ENCODE measurements at regions not wholly inside any gene's neighbourhood (a gene's known extent, or its start where the extent isn't known, plus 50 kb on each side); places are given as distances from the start of the nearest gene placed in this dataset.

DNA sequence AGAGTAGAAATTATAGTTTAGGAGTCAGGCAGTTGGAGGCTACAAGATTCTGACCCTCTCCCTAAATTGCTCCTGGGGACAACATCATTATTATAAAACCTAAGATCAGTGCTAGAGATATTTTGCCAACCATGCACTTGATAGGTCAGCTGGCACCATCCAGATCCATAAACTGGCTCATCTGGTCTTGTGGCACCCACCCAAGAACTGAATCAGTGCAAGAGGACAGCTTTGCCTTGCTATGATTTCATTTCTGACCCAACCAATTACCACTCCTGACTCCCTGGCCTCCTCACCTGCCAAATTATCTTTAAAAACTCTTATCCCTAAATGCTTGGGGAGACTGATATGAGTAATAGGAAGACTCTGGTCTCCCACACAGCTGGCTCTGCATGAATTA lies 461.1 kb upstream of the TGFBR2 start:
- in situ Hi-C loops (cut with HindIII; ENCODE audit: low pct_unique_long_range_greater_than_20kb, low sequenced_read_pairs) = no loop called here

DNA sequence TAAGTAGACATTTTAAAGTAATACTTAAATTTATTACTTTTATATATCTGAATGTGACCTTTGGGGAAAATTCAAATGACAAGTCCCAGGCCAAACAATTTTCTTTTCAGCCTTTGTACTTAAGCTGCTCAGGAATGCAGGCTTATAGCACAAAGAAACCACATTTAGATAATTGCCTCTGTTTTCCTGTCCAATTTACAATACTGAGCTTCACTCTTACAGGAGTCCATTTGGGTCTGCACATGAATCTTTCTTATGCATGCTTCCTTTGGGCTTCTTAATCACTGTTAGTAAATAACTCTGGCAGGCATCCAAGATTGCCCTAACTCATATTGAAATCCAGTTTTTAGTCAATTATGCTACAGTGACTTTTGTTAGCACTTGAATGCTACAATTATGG lies 459.4 kb upstream of the TGFBR2 start:
- DNase-seq (ENCODE audit: low read depth, low spot score) = peak; percentile 8

More for the DNA sequence above, 461.1 kb upstream of the TGFBR2 start:
- DNase-seq (ENCODE audit: low read depth, low spot score) = no peak

GRCh38 chr3:30154853-30155252 lies 451.5 kb upstream of the TGFBR2 start:
- in situ Hi-C loops (cut with HindIII; ENCODE audit: low pct_unique_long_range_greater_than_20kb, low sequenced_read_pairs) = no loop called here
- no peak for DNase-seq (ENCODE audit: low read depth, low spot score)

More for the DNA sequence above, 459.4 kb upstream of the TGFBR2 start:
- in situ Hi-C loops (cut with HindIII; ENCODE audit: low pct_unique_long_range_greater_than_20kb, low sequenced_read_pairs) = no loop called here

DNA sequence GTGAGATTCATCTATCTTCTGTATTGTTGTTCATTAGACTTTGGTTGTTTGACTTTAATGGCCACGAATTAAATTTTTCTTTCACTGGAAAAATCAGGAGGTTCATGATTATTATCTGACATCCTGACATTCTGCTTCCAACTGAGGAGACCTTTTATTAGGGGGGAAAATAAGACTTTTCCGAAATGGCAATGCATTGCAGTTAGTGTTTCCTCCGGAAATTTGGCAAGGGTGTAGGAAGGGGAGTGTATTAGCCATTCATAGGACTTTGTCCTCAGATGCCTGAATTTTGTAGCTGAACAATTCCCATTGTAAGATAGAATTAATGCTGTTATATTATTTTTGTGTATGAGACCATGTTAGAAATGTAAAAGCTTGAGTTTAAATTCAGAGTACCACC lies 450.6 kb upstream of the TGFBR2 start:
- in situ Hi-C loops (cut with HindIII; ENCODE audit: low pct_unique_long_range_greater_than_20kb, low sequenced_read_pairs) = no loop called here

GRCh38 chr3:30156586-30157498 lies 449.6 kb upstream of the TGFBR2 start:
- in situ Hi-C loops (cut with HindIII; ENCODE audit: low pct_unique_long_range_greater_than_20kb, low sequenced_read_pairs) = no loop called here
- DNase-seq (ENCODE audit: low read depth, low spot score) = no peak

More for the DNA sequence above, 450.6 kb upstream of the TGFBR2 start:
- DNase-seq (ENCODE audit: low read depth, low spot score) = no peak

- in situ Hi-C loops (cut with HindIII; ENCODE audit: low pct_unique_long_range_greater_than_20kb, low sequenced_read_pairs) = no loop called here
- DNase-seq (ENCODE audit: low read depth, low spot score) = no peak
Observed at GRCh38 chr3:30161375-30161774, 445.0 kb upstream of the TGFBR2 start.

- in situ Hi-C loops (cut with HindIII; ENCODE audit: low pct_unique_long_range_greater_than_20kb, low sequenced_read_pairs) = no loop called here
- DNase-seq (ENCODE audit: low read depth, low spot score) = no peak
Observed at GRCh38 chr3:30162579-30162978, 443.8 kb upstream of the TGFBR2 start.

DNA sequence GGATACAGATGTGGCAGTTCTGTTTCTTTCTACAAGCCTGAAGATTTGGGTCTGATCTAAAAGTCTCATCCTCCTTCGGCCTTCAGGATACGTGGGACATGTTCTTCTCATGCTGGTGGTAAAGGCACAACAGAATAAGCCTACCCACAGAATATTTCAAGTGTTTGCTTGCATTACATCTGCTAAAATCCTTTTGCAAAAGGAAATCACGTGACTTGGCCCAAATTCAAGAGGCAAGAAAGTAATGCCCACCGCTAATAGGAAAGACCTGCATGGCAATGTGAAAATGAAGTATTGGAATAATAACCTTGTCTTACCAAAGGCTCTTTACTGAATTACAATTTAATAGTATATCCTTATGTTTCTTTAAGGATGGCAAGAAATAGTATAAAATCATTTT lies 439.9 kb upstream of the TGFBR2 start:
- no peak for DNase-seq (ENCODE audit: low read depth, low spot score)
- in situ Hi-C loops (cut with HindIII; ENCODE audit: low pct_unique_long_range_greater_than_20kb, low sequenced_read_pairs) = no loop called here

DNA sequence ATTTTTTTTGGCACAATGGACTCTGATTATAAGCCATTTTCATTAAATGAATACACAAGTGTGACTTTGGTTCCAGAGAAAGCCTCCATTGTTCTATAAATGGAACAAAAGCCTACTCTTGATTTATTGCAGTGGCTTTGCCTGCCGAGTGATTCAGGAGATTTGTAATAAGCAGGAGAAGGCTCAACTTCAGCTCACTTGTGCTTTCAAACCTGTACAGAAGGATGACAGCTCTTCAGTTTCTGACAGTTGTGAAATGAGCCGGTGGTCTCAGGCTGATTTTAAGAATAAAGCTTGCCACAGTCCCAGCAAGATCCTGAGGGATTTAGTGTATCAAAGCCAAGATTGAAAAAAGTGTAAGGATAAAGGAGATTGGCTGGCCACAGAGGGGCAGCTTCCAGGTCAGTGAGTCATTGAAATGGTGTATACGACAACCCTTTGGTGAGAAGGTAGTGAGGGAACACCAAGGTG lies 438.8 kb upstream of the TGFBR2 start:
- in situ Hi-C loops (cut with HindIII; ENCODE audit: low pct_unique_long_range_greater_than_20kb, low sequenced_read_pairs) = no loop called here
- DNase-seq (ENCODE audit: low read depth, low spot score) = peak; percentile 80

DNA sequence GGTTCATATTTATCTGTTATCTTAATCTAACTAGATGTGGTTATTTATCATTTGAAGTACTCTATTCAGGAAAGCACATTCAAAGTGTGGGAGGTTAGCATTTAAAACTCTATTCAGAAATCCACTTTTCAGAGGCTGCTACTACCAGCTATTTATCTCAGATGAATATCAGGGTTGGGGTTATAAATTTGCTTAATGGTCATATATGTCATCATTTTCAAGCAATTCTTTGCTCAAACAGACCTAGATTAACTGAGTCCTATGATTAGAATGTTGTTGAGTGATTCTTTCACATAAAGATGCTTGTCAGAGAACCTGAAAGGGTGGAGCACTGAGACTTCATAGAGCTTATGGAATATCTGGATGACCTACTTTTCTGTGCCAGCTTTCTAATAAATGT lies 436.9 kb upstream of the TGFBR2 start:
- DNase-seq (ENCODE audit: low read depth, low spot score) = no peak
- in situ Hi-C loops (cut with HindIII; ENCODE audit: low pct_unique_long_range_greater_than_20kb, low sequenced_read_pairs) = no loop called here

DNA sequence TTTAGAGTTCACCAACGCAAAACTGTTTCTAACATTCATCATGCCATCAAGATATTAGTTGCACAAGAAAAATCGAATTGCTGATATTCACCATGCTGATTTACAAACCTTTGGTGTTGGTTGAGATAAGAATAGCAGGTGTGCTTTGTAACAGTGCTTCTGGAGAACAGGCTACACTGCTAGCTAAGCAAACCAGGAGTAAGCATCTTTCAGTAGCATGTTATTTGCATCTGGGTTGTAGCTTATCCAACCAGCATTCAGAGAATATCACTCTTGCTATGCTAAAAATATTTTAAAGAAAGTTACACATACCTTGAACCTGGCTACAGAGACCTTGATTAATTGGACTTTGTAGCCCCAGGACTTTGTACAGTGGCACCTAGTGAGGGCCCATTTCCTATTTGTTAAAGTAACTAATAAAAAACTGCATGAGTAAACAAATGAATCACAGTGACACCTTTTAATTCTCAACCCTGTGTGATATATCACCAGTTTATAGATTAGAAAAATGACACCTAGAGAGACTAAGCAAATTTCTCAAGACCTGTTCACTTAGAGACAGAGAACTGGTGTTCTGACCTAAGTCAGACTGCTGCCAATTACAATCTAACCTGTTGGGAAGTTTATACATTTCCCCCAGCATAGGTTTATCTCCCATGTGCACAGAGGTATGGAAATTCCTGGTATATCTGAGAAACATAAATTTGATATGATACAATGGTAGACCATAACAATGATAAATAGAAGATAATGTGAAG lies 435.5 kb upstream of the TGFBR2 start:
- in situ Hi-C loops (cut with HindIII; ENCODE audit: low pct_unique_long_range_greater_than_20kb, low sequenced_read_pairs) = no loop called here
- DNase-seq (ENCODE audit: low read depth, low spot score) = no peak

GRCh38 chr3:30174357-30174756 lies 432.0 kb upstream of the TGFBR2 start:
- in situ Hi-C loops (cut with HindIII; ENCODE audit: low pct_unique_long_range_greater_than_20kb, low sequenced_read_pairs) = no loop called here
- no peak for DNase-seq (ENCODE audit: low read depth, low spot score)

GRCh38 chr3:30180310-30181177 lies 425.9 kb upstream of the TGFBR2 start:
- DNase-seq (ENCODE audit: low read depth, low spot score) = no peak
- in situ Hi-C loops (cut with HindIII; ENCODE audit: low pct_unique_long_range_greater_than_20kb, low sequenced_read_pairs) = no loop called here

GRCh38 chr3:30181178-30181465 lies 425.3 kb upstream of the TGFBR2 start:
- in situ Hi-C loops (cut with HindIII; ENCODE audit: low pct_unique_long_range_greater_than_20kb, low sequenced_read_pairs) = no loop called here
- no peak for DNase-seq (ENCODE audit: low read depth, low spot score)

DNA sequence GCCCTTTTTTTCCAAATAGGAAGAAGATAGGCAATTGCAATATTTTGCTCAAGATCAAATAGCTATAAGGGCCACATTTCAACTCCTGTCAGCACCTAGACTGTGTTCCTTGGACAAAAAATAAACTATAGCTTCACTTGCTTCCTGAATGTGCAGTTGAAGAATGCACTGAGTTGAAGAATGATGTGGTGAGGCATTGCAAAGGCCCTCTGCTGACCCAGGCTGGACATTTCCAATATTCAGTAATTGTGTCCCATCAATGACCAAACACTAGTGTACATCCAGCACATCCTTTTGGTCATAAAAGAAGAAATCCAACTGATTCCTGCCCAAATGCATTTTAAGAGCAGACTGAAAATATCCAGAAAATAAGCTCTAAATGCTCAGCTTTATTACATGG lies 424.8 kb upstream of the TGFBR2 start:
- DNase-seq (ENCODE audit: low read depth, low spot score) = no peak
- in situ Hi-C loops (cut with HindIII; ENCODE audit: low pct_unique_long_range_greater_than_20kb, low sequenced_read_pairs) = no loop called here

DNA sequence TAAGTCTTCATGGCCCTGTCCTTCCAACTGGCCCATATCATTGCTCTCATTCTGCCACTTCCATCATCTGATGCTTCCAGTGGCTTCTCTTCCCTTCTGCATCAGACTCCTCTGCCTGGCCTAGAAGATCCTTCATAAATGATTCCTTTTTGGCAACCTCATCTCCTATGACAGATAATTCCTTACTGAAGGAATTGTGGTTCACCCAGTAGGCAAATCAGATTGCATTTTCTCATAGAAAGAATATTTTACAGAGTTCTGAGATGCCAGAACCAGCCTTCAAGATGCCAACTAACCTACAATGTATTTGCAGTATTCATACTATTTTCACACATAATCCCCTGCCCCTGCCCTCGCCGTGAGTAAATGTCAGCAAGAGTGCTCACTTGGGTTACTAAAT lies 423.0 kb upstream of the TGFBR2 start:
- in situ Hi-C loops (cut with HindIII; ENCODE audit: low pct_unique_long_range_greater_than_20kb, low sequenced_read_pairs) = no loop called here
- no peak for DNase-seq (ENCODE audit: low read depth, low spot score)

GRCh38 chr3:30184091-30184810 lies 422.1 kb upstream of the TGFBR2 start:
- in situ Hi-C loops (cut with HindIII; ENCODE audit: low pct_unique_long_range_greater_than_20kb, low sequenced_read_pairs) = no loop called here
- DNase-seq (ENCODE audit: low read depth, low spot score) = peak; percentile 61

Data from SK-MEL-5 (cell line).